ENCODE measurements at regions not wholly inside any gene's neighbourhood (a gene's known extent, or its start where the extent isn't known, plus 50 kb on each side); places are given as distances from the start of the nearest gene placed in this dataset.

- no peak overlapping the region for H3K9ac ChIP-seq (ENCODE audit: low read length)
- no peaks in the 10 kb centered on the region for H3K27me3 ChIP-seq (ENCODE audit: insufficient read depth, low read length)
- no peaks in the 10 kb centered on the region for H3K9me3 ChIP-seq (ENCODE audit: low read length)
- H2AFZ ChIP-seq (ENCODE audit: low read length), result no peak overlapping the region
- no peaks in the 10 kb centered on the region for H4K20me1 ChIP-seq (ENCODE audit: insufficient read depth, low read length)
- TF ChIP-seq CTCF (IDR thresholded peaks at IDR 0.05; ENCODE audit: low read length) (no peak), EZH2 (IDR thresholded peaks at IDR 0.05; ENCODE audit: borderline replicate concordance, low read length) (no peak)
- no peaks in the 10 kb centered on the region for H3K4me1 ChIP-seq (ENCODE audit: insufficient read depth, low read length, severe bottlenecking)
- no peak overlapping the region for H3K27ac ChIP-seq (ENCODE audit: low read depth, low read length, poor library complexity, severe bottlenecking)
- H3K4me2 ChIP-seq (ENCODE audit: low read length), result no peak overlapping the region
- H3K9me2 ChIP-seq (ENCODE audit: low read depth, low read length), result no peaks in the 10 kb centered on the region
- no peaks in the 10 kb centered on the region for H3F3A ChIP-seq (ENCODE audit: insufficient read depth, low read length)
- H3K79me2 ChIP-seq (ENCODE audit: insufficient read depth, low read length), result no peaks in the 10 kb centered on the region
- no peak overlapping the region for H3K4me3 ChIP-seq (ENCODE audit: low read depth, low read length, poor library complexity, severe bottlenecking)
- H3K36me3 ChIP-seq (ENCODE audit: insufficient read depth, low read length), result no peaks in the 10 kb centered on the region
Observed at GRCh38 chr3:55190331-55190730, 262.5 kb upstream of the LRTM1 start.

GRCh38 chr3:55189359-55189801 is 261.5 kb upstream of the LRTM1 start:
- H3K79me2 ChIP-seq (ENCODE audit: insufficient read depth, low read length), result no peaks in the 10 kb centered on the region
- H2AFZ ChIP-seq (ENCODE audit: low read length), result no peak overlapping the region
- H3K9me2 ChIP-seq (ENCODE audit: low read depth, low read length), result no peaks in the 10 kb centered on the region
- H3F3A ChIP-seq (ENCODE audit: insufficient read depth, low read length), result no peaks in the 10 kb centered on the region
- H3K4me2 ChIP-seq (ENCODE audit: low read length), result no peak overlapping the region
- TF ChIP-seq EZH2 (IDR thresholded peaks at IDR 0.05; ENCODE audit: borderline replicate concordance, low read length) (no peak), CTCF (IDR thresholded peaks at IDR 0.05; ENCODE audit: low read length) (no peak)
- no peak overlapping the region for H3K27ac ChIP-seq (ENCODE audit: low read depth, low read length, poor library complexity, severe bottlenecking)
- no peaks in the 10 kb centered on the region for H3K36me3 ChIP-seq (ENCODE audit: insufficient read depth, low read length)
- H3K9me3 ChIP-seq (ENCODE audit: low read length), result no peaks in the 10 kb centered on the region
- no peaks in the 10 kb centered on the region for H3K4me1 ChIP-seq (ENCODE audit: insufficient read depth, low read length, severe bottlenecking)
- no peak overlapping the region for H3K9ac ChIP-seq (ENCODE audit: low read length)
- H3K4me3 ChIP-seq (ENCODE audit: low read depth, low read length, poor library complexity, severe bottlenecking), result no peak overlapping the region
- H3K27me3 ChIP-seq (ENCODE audit: insufficient read depth, low read length), result no peaks in the 10 kb centered on the region
- H4K20me1 ChIP-seq (ENCODE audit: insufficient read depth, low read length), result no peaks in the 10 kb centered on the region

DNA sequence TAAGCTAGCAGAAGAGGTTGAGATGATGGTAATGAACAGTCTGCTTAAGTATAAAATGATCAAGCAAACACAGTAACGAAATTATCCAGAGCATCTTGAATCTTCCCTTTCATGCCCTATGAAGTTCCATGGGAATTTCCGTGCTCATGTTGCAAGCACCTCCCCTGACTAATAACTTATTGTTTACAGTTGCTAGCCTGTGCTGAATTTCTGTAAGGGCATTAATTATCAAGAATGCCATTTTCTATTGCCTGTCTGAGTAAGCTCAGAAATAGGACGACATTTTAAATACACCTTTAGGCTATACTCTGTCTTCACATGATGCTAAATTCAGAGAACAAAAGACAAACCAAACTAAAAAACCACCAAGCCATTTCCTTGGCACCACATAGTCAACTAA is 257.5 kb upstream of the LRTM1 start:
- no peak overlapping the region for H3K9ac ChIP-seq (ENCODE audit: low read length)
- H2AFZ ChIP-seq (ENCODE audit: low read length), result no peak overlapping the region
- H3K27ac ChIP-seq (ENCODE audit: low read depth, low read length, poor library complexity, severe bottlenecking), result no peak overlapping the region
- no peaks in the 10 kb centered on the region for H3F3A ChIP-seq (ENCODE audit: insufficient read depth, low read length)
- H3K9me2 ChIP-seq (ENCODE audit: low read depth, low read length), result no peaks in the 10 kb centered on the region
- TF ChIP-seq CTCF (IDR thresholded peaks at IDR 0.05; ENCODE audit: low read length), result no peak
- TF ChIP-seq EZH2 (IDR thresholded peaks at IDR 0.05; ENCODE audit: borderline replicate concordance, low read length), result no peak
- H4K20me1 ChIP-seq (ENCODE audit: insufficient read depth, low read length), result no peaks in the 10 kb centered on the region
- H3K4me3 ChIP-seq (ENCODE audit: low read depth, low read length, poor library complexity, severe bottlenecking), result no peak overlapping the region
- H3K4me1 ChIP-seq (ENCODE audit: insufficient read depth, low read length, severe bottlenecking), result no peaks in the 10 kb centered on the region
- H3K36me3 ChIP-seq (ENCODE audit: insufficient read depth, low read length), result no peaks in the 10 kb centered on the region
- H3K79me2 ChIP-seq (ENCODE audit: insufficient read depth, low read length), result no peaks in the 10 kb centered on the region
- no peaks in the 10 kb centered on the region for H3K27me3 ChIP-seq (ENCODE audit: insufficient read depth, low read length)
- H3K4me2 ChIP-seq (ENCODE audit: low read length), result no peak overlapping the region
- H3K9me3 ChIP-seq (ENCODE audit: low read length), result no peaks in the 10 kb centered on the region

All from OCI-LY1 (cell line).